ENCODE measurements at regions not wholly inside any gene's neighbourhood (a gene's known extent, or its start where the extent isn't known, plus 50 kb on each side); places are given as distances from the start of the nearest gene placed in this dataset.

DNA sequence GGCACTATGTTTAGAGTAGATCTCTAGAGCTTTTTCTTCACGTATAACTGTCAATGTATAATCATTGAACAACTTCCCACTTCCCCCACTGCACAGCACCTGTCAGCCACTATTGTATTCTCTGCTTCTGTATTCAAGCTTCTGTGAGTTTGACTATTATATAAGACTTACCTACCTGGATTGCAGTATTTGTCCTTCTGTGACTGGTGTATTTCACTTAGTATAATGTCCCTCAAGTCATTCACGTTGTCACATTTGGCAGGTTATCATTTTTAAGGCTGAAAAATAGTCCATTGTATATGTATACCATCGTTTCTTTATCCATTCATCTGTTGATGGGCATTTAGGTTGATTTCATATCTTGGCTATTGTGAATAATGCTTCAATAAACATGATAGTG is 969.5 kb upstream of the B3GALT2 start:
- no peak for FAIRE-seq
- CTCF ChIA-PET, result no interaction called here

GRCh38 chr1:194151056-194151455 is 964.6 kb upstream of the B3GALT2 start:
- Histone ChIP-seq H3K9me3 (no peaks in the 10 kb centered on the region), H3K4me3 (no peak overlapping the region), H3K4me2 (peak overlapping the region; percentile 30), H3K27ac (no peak overlapping the region), H3K4me1 (no peaks in the 10 kb centered on the region)
- CTCF ChIA-PET, result interaction anchor here (0.6 kb wide), 1 partner anchor 18 kb away, joined by 3 read pairs; no protein-coding TSS in a partner anchor
- POLR2A ChIA-PET, result no interaction called here
- FAIRE-seq (no peak), DNase-seq (ENCODE audit: low read depth in 1 of 2, low spot score in 1 of 2) (no peak), ATAC-seq (no peak)
- TF ChIP-seq EHMT2 (IDR thresholded peaks at IDR 0.05; ENCODE audit: low read depth) (no peak), KDM5A (IDR thresholded peaks at IDR 0.05) (no peak), BHLHE40 (IDR thresholded peaks at IDR 0.05; ENCODE audit: low read depth, low read length) (no peak), POLR2AphosphoS2 (conservative IDR thresholded peaks at IDR 0.05; ENCODE audit: low read length) (no peak), MAFK (IDR thresholded peaks at IDR 0.05; ENCODE audit: partially characterized antibody) (no peak), MYC (IDR thresholded peaks at IDR 0.05; ENCODE audit: borderline replicate concordance, low read length) (no peak)
- TF ChIP-seq, protein P1, sequence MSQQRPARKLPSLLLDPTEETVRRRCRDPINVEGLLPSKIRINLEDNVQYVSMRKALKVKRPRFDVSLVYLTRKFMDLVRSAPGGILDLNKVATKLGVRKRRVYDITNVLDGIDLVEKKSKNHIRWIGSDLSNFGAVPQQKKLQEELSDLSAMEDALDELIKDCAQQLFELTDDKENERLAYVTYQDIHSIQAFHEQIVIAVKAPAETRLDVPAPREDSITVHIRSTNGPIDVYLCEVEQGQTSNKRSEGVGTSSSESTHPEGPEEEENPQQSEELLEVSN (IDR thresholded peaks at IDR 0.05; ENCODE audit: borderline replicate concordance, low read depth), result no peak
- TF ChIP-seq, protein P2, sequence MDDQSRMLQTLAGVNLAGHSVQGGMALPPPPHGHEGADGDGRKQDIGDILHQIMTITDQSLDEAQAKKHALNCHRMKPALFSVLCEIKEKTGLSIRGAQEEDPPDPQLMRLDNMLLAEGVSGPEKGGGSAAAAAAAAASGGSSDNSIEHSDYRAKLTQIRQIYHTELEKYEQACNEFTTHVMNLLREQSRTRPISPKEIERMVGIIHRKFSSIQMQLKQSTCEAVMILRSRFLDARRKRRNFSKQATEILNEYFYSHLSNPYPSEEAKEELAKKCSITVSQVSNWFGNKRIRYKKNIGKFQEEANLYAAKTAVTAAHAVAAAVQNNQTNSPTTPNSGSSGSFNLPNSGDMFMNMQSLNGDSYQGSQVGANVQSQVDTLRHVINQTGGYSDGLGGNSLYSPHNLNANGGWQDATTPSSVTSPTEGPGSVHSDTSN (IDR thresholded peaks at IDR 0.05), result no peak
- WGBS (ENCODE audit: missing lambda C conversion rate), result 33% methylated on average over 1 of the region's 1 CpG

More for the DNA sequence above, 969.5 kb upstream of the B3GALT2 start:
- POLR2A ChIA-PET, result no interaction called here
- Histone ChIP-seq H3K9me3 (peaks cover 5% of the 10 kb centered on the region), H3K4me3 (no peak overlapping the region), H3K4me2 (no peak overlapping the region), H3K27ac (no peak overlapping the region), H3K4me1 (no peaks in the 10 kb centered on the region)
- DNase-seq (ENCODE audit: low read depth in 1 of 2, low spot score in 1 of 2) (no peak), ATAC-seq (no peak)
- TF ChIP-seq HEYL (CRISPR knock-in tag; IDR thresholded peaks at IDR 0.05), result no peak
- no peak for TF ChIP-seq GATA3 (IDR thresholded peaks at IDR 0.05; ENCODE audit: borderline replicate concordance)
- TF ChIP-seq USF2 (IDR thresholded peaks at IDR 0.05), result no peak
- no peak for TF ChIP-seq RAD21 (conservative IDR thresholded peaks at IDR 0.05 in 1 of 2, IDR thresholded peaks at IDR 0.05 in 1 of 2)
- TF ChIP-seq, protein P3, sequence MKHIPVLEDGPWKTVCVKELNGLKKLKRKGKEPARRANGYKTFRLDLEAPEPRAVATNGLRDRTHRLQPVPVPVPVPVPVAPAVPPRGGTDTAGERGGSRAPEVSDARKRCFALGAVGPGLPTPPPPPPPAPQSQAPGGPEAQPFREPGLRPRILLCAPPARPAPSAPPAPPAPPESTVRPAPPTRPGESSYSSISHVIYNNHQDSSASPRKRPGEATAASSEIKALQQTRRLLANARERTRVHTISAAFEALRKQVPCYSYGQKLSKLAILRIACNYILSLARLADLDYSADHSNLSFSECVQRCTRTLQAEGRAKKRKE (CRISPR knock-in tag; IDR thresholded peaks at IDR 0.05; ENCODE audit: low read depth), result no peak
- no peak for TF ChIP-seq HES2 (IDR thresholded peaks at IDR 0.05)
- TF ChIP-seq HOXA7 (CRISPR knock-in tag; IDR thresholded peaks at IDR 0.05), result no peak
- 29% methylated on average over 3 of the region's 3 CpGs for WGBS (ENCODE audit: missing lambda C conversion rate)

GRCh38 chr1:194150242-194150641 is 963.8 kb upstream of the B3GALT2 start:
- TF ChIP-seq TFCP2L1 (CRISPR knock-in tag; IDR thresholded peaks at IDR 0.05) (no peak), POLR2A (IDR thresholded peaks at IDR 0.05; ENCODE audit: low read length) (no peak), KDM5A (IDR thresholded peaks at IDR 0.05) (no peak), FOSB (CRISPR knock-in tag; IDR thresholded peaks at IDR 0.05) (no peak)
- TF ChIP-seq, protein P1 (IDR thresholded peaks at IDR 0.05; ENCODE audit: borderline replicate concordance, low read depth), result no peak
- ATAC-seq (no peak), FAIRE-seq (peak; percentile 72), DNase-seq (ENCODE audit: low read depth in 1 of 2, low spot score in 1 of 2) (no peak)
- Histone ChIP-seq H3K4me2 (no peak overlapping the region; the same call in 2 of the 3 replicates), H3K4me3 (no peak overlapping the region), H3K4me1 (no peaks in the 10 kb centered on the region), H3K27ac (no peak overlapping the region), H3K9me3 (no peaks in the 10 kb centered on the region)
- ChIA-PET POLR2A (no interaction called here), CTCF (no interaction called here)

All from A549 (cell line).